Choroid plexus epithelial cell (primary cell): ENCODE measurements at regions not wholly inside any gene's neighbourhood (a gene's known extent, or its start where the extent isn't known, plus 50 kb on each side); places are given as distances from the start of the nearest gene placed in this dataset.

Experiments
- DNase-seq: peaks from one replicate; pipeline ENCODE4 v3.0.0-alpha.2; 2010; ENCODE audit warnings: low read depth
- H3K4me3 ChIP-seq: 2 replicates; pipeline ENCODE4 v1.5.1; 2011; ENCODE audit warnings: low read depth, mild to moderate bottlenecking, control low read depth, low read length, moderate library complexity
- CTCF ChIP-seq: conservative IDR thresholded peaks from 2 replicates; pipeline ENCODE4 v1.5.1; 2011; ENCODE audit warnings: low read depth, mild to moderate bottlenecking, control low read depth, inconsistent platforms, low read length, moderate library complexity

- no peak for DNase-seq
- no peak for TF ChIP-seq CTCF
- no peak overlapping the region for H3K4me3 ChIP-seq
These were observed 410.9 kb downstream of the SOX9 start for GRCh38 chr17:72531729-72532128.

GRCh38 chr17:72534265-72534664 lies 413.4 kb downstream of the SOX9 start:
- no peak overlapping the region for H3K4me3 ChIP-seq
- DNase-seq: no peak
- no peak for TF ChIP-seq CTCF

GRCh38 chr17:72534776-72535175 lies 414.0 kb downstream of the SOX9 start:
- TF ChIP-seq CTCF: no peak
- no peak for DNase-seq
- H3K4me3 ChIP-seq: no peak overlapping the region

- no peak overlapping the region for H3K4me3 ChIP-seq
- DNase-seq: no peak
- TF ChIP-seq CTCF: no peak
These were observed 414.5 kb downstream of the SOX9 start for GRCh38 chr17:72535346-72535745.

- no peak for DNase-seq
- TF ChIP-seq CTCF: no peak
- H3K4me3 ChIP-seq: no peak overlapping the region
These were observed 415.0 kb downstream of the SOX9 start for GRCh38 chr17:72535779-72536178.

GRCh38 chr17:72536788-72537187 lies 416.0 kb downstream of the SOX9 start:
- no peak for DNase-seq
- H3K4me3 ChIP-seq: no peak overlapping the region
- TF ChIP-seq CTCF: no peak

GRCh38 chr17:72538443-72538842 lies 417.6 kb downstream of the SOX9 start:
- TF ChIP-seq CTCF: no peak
- DNase-seq: no peak
- H3K4me3 ChIP-seq: no peak overlapping the region
